ENCODE measurements at regions not wholly inside any gene's neighbourhood (a gene's known extent, or its start where the extent isn't known, plus 50 kb on each side); places are given as distances from the start of the nearest gene placed in this dataset.

DNA sequence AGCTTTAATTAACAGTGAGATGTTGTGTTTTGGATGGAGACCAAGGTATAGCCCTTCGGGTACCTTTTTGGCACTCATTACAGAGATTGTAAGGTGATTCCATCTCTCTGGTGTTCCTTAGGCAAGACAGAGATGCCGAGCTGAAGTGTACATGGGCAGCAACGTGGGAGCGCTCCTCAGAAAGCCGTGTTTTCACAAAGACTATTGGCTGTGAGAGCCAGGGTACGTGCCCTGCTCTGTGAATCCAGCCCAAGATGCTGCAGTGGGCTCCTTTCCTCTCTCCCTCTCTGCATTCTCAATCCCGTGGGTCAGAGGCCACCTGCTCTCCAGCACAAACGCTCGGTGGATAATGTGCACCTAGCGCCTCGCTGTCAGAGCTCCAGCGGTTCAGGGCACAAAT lies 203.0 kb upstream of the EPHA4 start:
- no peak for TF ChIP-seq YY1 (IDR thresholded peaks at IDR 0.05; ENCODE audit: insufficient read depth, insufficient read length)
- TF ChIP-seq SUZ12 (IDR thresholded peaks at IDR 0.05; ENCODE audit: extremely low read depth, insufficient read depth, insufficient read length) = no peak
- no peak for TF ChIP-seq ZNF274 (IDR thresholded peaks at IDR 0.05; ENCODE audit: low read depth, low read length)
- no peak for DNase-seq (ENCODE audit: low read depth, low spot score)
- Histone ChIP-seq H3K9me3 (ENCODE audit: insufficient read depth, low read length) (no peaks in the 10 kb centered on the region), H3K4me1 (ENCODE audit: insufficient read depth, insufficient read length) (peaks cover 5% of the 10 kb centered on the region), H3K36me3 (ENCODE audit: insufficient read depth, insufficient read length, low read length) (no peaks in the 10 kb centered on the region), H3K4me3 (ENCODE audit: insufficient read length, low read depth) (no peak overlapping the region), H3K9ac (ENCODE audit: insufficient read length, low read depth) (no peak overlapping the region), H3K27me3 (ENCODE audit: insufficient read depth, insufficient read length) (no peaks in the 10 kb centered on the region)

DNA sequence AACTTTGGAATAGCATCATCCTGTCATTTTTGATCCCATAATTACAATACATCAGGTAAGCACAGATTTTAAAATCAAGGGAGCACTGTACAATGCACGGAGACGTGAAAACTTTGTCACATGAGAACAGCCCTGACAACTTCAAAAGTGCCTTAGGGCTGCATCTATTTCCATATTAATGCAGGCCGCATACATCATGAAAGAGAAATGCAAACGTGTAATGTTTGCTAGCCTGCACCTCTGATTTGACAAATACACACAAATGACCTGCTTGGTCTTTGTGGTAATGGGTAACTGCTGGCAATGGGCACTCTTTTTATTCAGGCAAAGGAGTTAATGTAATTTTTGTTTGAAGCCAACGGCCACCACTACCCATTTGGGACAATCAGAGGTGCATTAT lies 202.0 kb upstream of the EPHA4 start:
- no peaks in the 10 kb centered on the region for H3K27me3 ChIP-seq (ENCODE audit: insufficient read depth, insufficient read length)
- H3K36me3 ChIP-seq (ENCODE audit: insufficient read depth, insufficient read length, low read length) = no peaks in the 10 kb centered on the region
- no peak for DNase-seq (ENCODE audit: low read depth, low spot score)
- no peaks in the 10 kb centered on the region for H3K9me3 ChIP-seq (ENCODE audit: insufficient read depth, low read length)
- no peak overlapping the region for H3K4me3 ChIP-seq (ENCODE audit: insufficient read length, low read depth)
- TF ChIP-seq ZNF274 (IDR thresholded peaks at IDR 0.05; ENCODE audit: low read depth, low read length) (no peak), SUZ12 (IDR thresholded peaks at IDR 0.05; ENCODE audit: extremely low read depth, insufficient read depth, insufficient read length) (no peak), YY1 (IDR thresholded peaks at IDR 0.05; ENCODE audit: insufficient read depth, insufficient read length) (no peak)
- H3K4me1 ChIP-seq (ENCODE audit: insufficient read depth, insufficient read length) = no peaks in the 10 kb centered on the region
- H3K9ac ChIP-seq (ENCODE audit: insufficient read length, low read depth) = no peak overlapping the region

- Histone ChIP-seq H3K27me3 (ENCODE audit: insufficient read depth, insufficient read length) (no peaks in the 10 kb centered on the region), H3K9ac (ENCODE audit: insufficient read length, low read depth) (no peak overlapping the region), H3K4me3 (ENCODE audit: insufficient read length, low read depth) (no peak overlapping the region), H3K9me3 (ENCODE audit: insufficient read depth, low read length) (no peaks in the 10 kb centered on the region), H3K36me3 (ENCODE audit: insufficient read depth, insufficient read length, low read length) (no peaks in the 10 kb centered on the region), H3K4me1 (ENCODE audit: insufficient read depth, insufficient read length) (no peaks in the 10 kb centered on the region)
- TF ChIP-seq YY1 (IDR thresholded peaks at IDR 0.05; ENCODE audit: insufficient read depth, insufficient read length) (no peak), ZNF274 (IDR thresholded peaks at IDR 0.05; ENCODE audit: low read depth, low read length) (no peak), SUZ12 (IDR thresholded peaks at IDR 0.05; ENCODE audit: extremely low read depth, insufficient read depth, insufficient read length) (no peak)
- no peak for DNase-seq (ENCODE audit: low read depth, low spot score)
Measured at GRCh38 chr2:221771297-221771696, 199.2 kb upstream of the EPHA4 start.

DNA sequence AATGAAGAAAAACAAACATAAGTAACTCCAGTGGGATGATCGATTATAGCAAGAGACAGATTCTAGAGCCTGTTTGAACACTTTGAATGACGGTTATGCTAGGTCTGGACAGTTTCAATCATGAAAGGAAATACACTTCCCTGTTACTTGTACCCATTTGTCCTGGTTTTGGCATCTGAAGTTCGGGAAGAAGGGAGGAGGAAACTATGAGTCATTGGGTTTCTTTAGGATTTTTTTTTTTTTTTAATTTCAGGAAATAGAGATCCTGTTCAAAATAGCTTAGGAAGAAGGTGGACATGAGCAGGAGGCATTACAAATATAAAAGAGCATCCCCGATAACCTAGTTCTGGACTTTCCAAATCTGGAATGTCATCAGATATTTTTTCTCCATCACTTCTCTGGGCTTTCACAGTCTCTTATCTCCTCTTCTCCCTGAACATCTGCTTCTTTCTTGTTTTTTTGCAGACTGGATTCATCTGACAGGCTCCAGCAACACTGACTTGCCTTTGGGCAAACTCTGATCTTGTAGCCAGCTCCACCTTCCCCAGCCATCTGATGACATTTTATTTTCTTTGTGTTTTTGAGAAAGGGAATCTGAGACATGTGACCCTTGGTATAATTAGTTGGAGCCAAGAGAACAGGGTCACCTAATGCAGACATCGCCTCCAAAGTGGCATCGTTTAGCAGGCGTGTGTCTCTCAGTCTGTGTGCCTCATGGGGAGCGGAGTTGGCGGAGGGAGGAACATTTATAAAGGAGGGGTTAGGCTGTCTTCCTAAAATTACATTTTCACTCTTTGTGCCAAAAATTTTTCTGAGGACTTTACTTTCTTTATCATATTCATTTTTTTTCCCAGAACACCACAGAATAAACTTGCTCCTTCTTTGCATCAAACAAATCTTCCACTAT lies 195.3 kb upstream of the EPHA4 start:
- DNase-seq (ENCODE audit: low read depth, low spot score) = no peak
- H3K9me3 ChIP-seq (ENCODE audit: insufficient read depth, low read length) = no peaks in the 10 kb centered on the region
- H3K9ac ChIP-seq (ENCODE audit: insufficient read length, low read depth) = no peak overlapping the region
- no peak for TF ChIP-seq ZNF274 (IDR thresholded peaks at IDR 0.05; ENCODE audit: low read depth, low read length)
- no peak for TF ChIP-seq YY1 (IDR thresholded peaks at IDR 0.05; ENCODE audit: insufficient read depth, insufficient read length)
- no peak for TF ChIP-seq SUZ12 (IDR thresholded peaks at IDR 0.05; ENCODE audit: extremely low read depth, insufficient read depth, insufficient read length)
- H3K36me3 ChIP-seq (ENCODE audit: insufficient read depth, insufficient read length, low read length) = no peaks in the 10 kb centered on the region
- no peak overlapping the region for H3K4me3 ChIP-seq (ENCODE audit: insufficient read length, low read depth)
- no peaks in the 10 kb centered on the region for H3K4me1 ChIP-seq (ENCODE audit: insufficient read depth, insufficient read length)
- H3K27me3 ChIP-seq (ENCODE audit: insufficient read depth, insufficient read length) = no peaks in the 10 kb centered on the region

- TF ChIP-seq ZNF274 (IDR thresholded peaks at IDR 0.05; ENCODE audit: low read depth, low read length) (no peak), SUZ12 (IDR thresholded peaks at IDR 0.05; ENCODE audit: extremely low read depth, insufficient read depth, insufficient read length) (no peak), YY1 (IDR thresholded peaks at IDR 0.05; ENCODE audit: insufficient read depth, insufficient read length) (no peak)
- no peaks in the 10 kb centered on the region for H3K36me3 ChIP-seq (ENCODE audit: insufficient read depth, insufficient read length, low read length)
- H3K4me3 ChIP-seq (ENCODE audit: insufficient read length, low read depth) = no peak overlapping the region
- H3K9ac ChIP-seq (ENCODE audit: insufficient read length, low read depth) = no peak overlapping the region
- H3K4me1 ChIP-seq (ENCODE audit: insufficient read depth, insufficient read length) = no peaks in the 10 kb centered on the region
- H3K9me3 ChIP-seq (ENCODE audit: insufficient read depth, low read length) = no peaks in the 10 kb centered on the region
- no peak for DNase-seq (ENCODE audit: low read depth, low spot score)
- no peaks in the 10 kb centered on the region for H3K27me3 ChIP-seq (ENCODE audit: insufficient read depth, insufficient read length)
Measured at GRCh38 chr2:221762496-221762895, 190.4 kb upstream of the EPHA4 start.

- Histone ChIP-seq H3K4me3 (ENCODE audit: insufficient read length, low read depth) (no peak overlapping the region), H3K9me3 (ENCODE audit: insufficient read depth, low read length) (no peaks in the 10 kb centered on the region), H3K27me3 (ENCODE audit: insufficient read depth, insufficient read length) (no peaks in the 10 kb centered on the region), H3K9ac (ENCODE audit: insufficient read length, low read depth) (no peak overlapping the region), H3K4me1 (ENCODE audit: insufficient read depth, insufficient read length) (no peaks in the 10 kb centered on the region), H3K36me3 (ENCODE audit: insufficient read depth, insufficient read length, low read length) (no peaks in the 10 kb centered on the region)
- TF ChIP-seq YY1 (IDR thresholded peaks at IDR 0.05; ENCODE audit: insufficient read depth, insufficient read length) = no peak
- TF ChIP-seq SUZ12 (IDR thresholded peaks at IDR 0.05; ENCODE audit: extremely low read depth, insufficient read depth, insufficient read length) = no peak
- no peak for TF ChIP-seq ZNF274 (IDR thresholded peaks at IDR 0.05; ENCODE audit: low read depth, low read length)
- DNase-seq (ENCODE audit: low read depth, low spot score) = no peak
Measured at GRCh38 chr2:221761260-221761659, 189.2 kb upstream of the EPHA4 start.

DNA sequence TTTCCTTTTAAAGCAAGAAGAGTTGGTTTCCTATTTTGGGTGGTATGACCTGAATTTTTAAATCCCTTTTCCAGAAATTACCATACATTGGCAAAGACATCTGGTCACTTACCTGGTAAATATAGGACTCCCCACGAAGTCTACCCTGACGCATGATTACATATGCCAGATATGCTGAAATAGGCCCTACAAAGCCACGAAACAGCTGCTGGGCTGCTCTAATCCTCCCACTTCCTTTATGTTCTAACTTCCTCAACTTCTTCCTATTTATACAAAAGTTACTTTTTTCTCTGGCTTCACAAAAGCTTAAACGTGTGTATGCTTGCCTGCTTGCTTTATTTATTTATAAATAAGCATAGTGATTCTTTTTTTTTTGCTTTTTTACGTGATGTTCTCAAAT lies 186.0 kb upstream of the EPHA4 start:
- Histone ChIP-seq H3K36me3 (ENCODE audit: insufficient read depth, insufficient read length, low read length) (no peaks in the 10 kb centered on the region), H3K9me3 (ENCODE audit: insufficient read depth, low read length) (no peaks in the 10 kb centered on the region), H3K4me1 (ENCODE audit: insufficient read depth, insufficient read length) (no peaks in the 10 kb centered on the region), H3K9ac (ENCODE audit: insufficient read length, low read depth) (no peak overlapping the region), H3K4me3 (ENCODE audit: insufficient read length, low read depth) (no peak overlapping the region), H3K27me3 (ENCODE audit: insufficient read depth, insufficient read length) (no peaks in the 10 kb centered on the region)
- TF ChIP-seq YY1 (IDR thresholded peaks at IDR 0.05; ENCODE audit: insufficient read depth, insufficient read length) (no peak), ZNF274 (IDR thresholded peaks at IDR 0.05; ENCODE audit: low read depth, low read length) (no peak), SUZ12 (IDR thresholded peaks at IDR 0.05; ENCODE audit: extremely low read depth, insufficient read depth, insufficient read length) (no peak)
- DNase-seq (ENCODE audit: low read depth, low spot score) = no peak
